IMR-90 (cell line): ENCODE measurements at regions not wholly inside any gene's neighbourhood (a gene's known extent, or its start where the extent isn't known, plus 50 kb on each side); places are given as distances from the start of the nearest gene placed in this dataset.

Experiments used
- ATAC-seq: fragments of 200-7000 bp; cut with Tn5 transposase; 2 replicates; pipeline ENCODE4 v1.9.1; 2020; ENCODE audit warnings: low read depth, mild to moderate bottlenecking, moderate library complexity
- BruUV-seq: library from RNA; stranded (reverse); fragments of 400-500 nt; replicated peaks from 2 replicates; lab custom pipeline; 2021; lab: Mats Ljungman, UMichigan
- CTCF ChIA-PET: fragments of 300-600 bp; formaldehyde crosslinking; extraction: SDS; loops from one replicate; lab custom pipeline; 2021; ENCODE audit warnings: antibody characterized with exemption; lab: Yijun Ruan, JAX
- POLR2A ChIA-PET: fragments of 300-600 bp; sonication (Branson Sonifier 250); formaldehyde crosslinking; loops from one replicate; lab custom pipeline; 2022; ENCODE audit warnings: antibody characterized with exemption; ENCODE audit not compliant: unreplicated experiment; lab: Charles Lee
- DNase-seq: peaks from one replicate; pipeline ENCODE4 v3.0.0; 2013
- H2AFZ ChIP-seq: replicated peaks from 2 replicates; pipeline ENCODE3; 2013; ENCODE audit warnings: low read length, mild to moderate bottlenecking; ENCODE audit not compliant: poor library complexity
- H2AK5ac ChIP-seq: 2 replicates; pipeline ENCODE4 v1.6.1; 2013; ENCODE audit warnings: low read depth, low read length, inconsistent platforms
- H2AK9ac ChIP-seq: replicated peaks from 2 replicates; pipeline ENCODE3; 2013; ENCODE audit warnings: mild to moderate bottlenecking, low read depth, low read length, moderate library complexity; ENCODE audit not compliant: poor library complexity
- H2BK120ac ChIP-seq: 2 replicates; pipeline ENCODE4 v1.6.1; 2013; ENCODE audit warnings: low read depth, low read length, inconsistent platforms
- H2BK15ac ChIP-seq: 3 replicates; pipeline ENCODE4 v1.6.1; 2013; ENCODE audit warnings: low read depth, low read length, inconsistent platforms
- H2BK20ac ChIP-seq: 2 replicates; pipeline ENCODE4 v1.6.1; 2013; ENCODE audit warnings: low read depth, mild to moderate bottlenecking, inconsistent platforms, low read length, moderate library complexity
- H2BK5ac ChIP-seq: 2 replicates; pipeline ENCODE4 v1.6.1; 2013; ENCODE audit warnings: mild to moderate bottlenecking, low read depth, low read length, inconsistent platforms; ENCODE audit not compliant: poor library complexity, severe bottlenecking
- H3K14ac ChIP-seq: replicated peaks from 2 replicates; pipeline ENCODE4 v1.6.1; 2013; ENCODE audit warnings: low read depth, low read length, inconsistent platforms
- H3K18ac ChIP-seq: 2 replicates; pipeline ENCODE4 v1.6.1; 2013; ENCODE audit warnings: low read depth, low read length, control low read depth
- H3K23ac ChIP-seq: 2 replicates; pipeline ENCODE4 v1.6.1; 2013; ENCODE audit warnings: low read depth, low read length, inconsistent platforms
- H3K27ac ChIP-seq: 2 replicates; pipeline ENCODE4 v1.5.1; 2013; ENCODE audit warnings: mild to moderate bottlenecking, control low read depth, low read length; ENCODE audit not compliant: insufficient read depth
- H3K27me3 ChIP-seq: 2 replicates; pipeline ENCODE4 v1.6.1; 2013; ENCODE audit warnings: low read length; ENCODE audit not compliant: control insufficient read depth, insufficient read depth
- H3K36me3 ChIP-seq: 2 replicates; pipeline ENCODE4 v1.6.1; 2013; ENCODE audit warnings: low read length, mixed read lengths; ENCODE audit not compliant: control insufficient read depth, insufficient read depth
- H3K4ac ChIP-seq: 2 replicates; pipeline ENCODE4 v1.6.1; 2013; ENCODE audit warnings: low read depth, low read length, inconsistent platforms
- H3K4me1 ChIP-seq: 2 replicates; pipeline ENCODE4 v1.6.1; 2013; ENCODE audit warnings: low read length, mixed read lengths; ENCODE audit not compliant: control insufficient read depth, insufficient read depth
- H3K4me2 ChIP-seq: 2 replicates; pipeline ENCODE4 v1.6.1; 2013; ENCODE audit warnings: low read depth, mild to moderate bottlenecking, control low read depth, low read length, moderate library complexity
- H3K4me3 ChIP-seq: 2 replicates; pipeline ENCODE4 v1.5.1; 2013; ENCODE audit warnings: low read depth, mild to moderate bottlenecking, control low read depth, low read length, moderate library complexity; ENCODE audit not compliant: insufficient read depth
- H3K56ac ChIP-seq: 2 replicates; pipeline ENCODE4 v1.6.1; 2013; ENCODE audit warnings: low read length, inconsistent platforms; ENCODE audit not compliant: insufficient read depth; ENCODE audit errors: extremely low read depth
- H3K79me1 ChIP-seq, 2 experiments: 2 replicates each; pipeline ENCODE4 v1.6.1; 2013; ENCODE audit warnings: low read length in 2 of 2, inconsistent platforms in 1 of 2, low read depth in 1 of 2
- H3K9ac ChIP-seq: 2 replicates; pipeline ENCODE4 v1.6.1; 2013; ENCODE audit warnings: low read depth, low read length, control low read depth
- H3K9me1 ChIP-seq: 2 replicates; pipeline ENCODE4 v1.6.1; 2013; ENCODE audit warnings: low read length, inconsistent platforms; ENCODE audit not compliant: insufficient read depth
- H3K9me3 ChIP-seq: 2 replicates; pipeline ENCODE4 v1.6.1; 2013; ENCODE audit warnings: low read length; ENCODE audit not compliant: control insufficient read depth, insufficient read depth
- H4K20me1 ChIP-seq: 2 replicates; pipeline ENCODE4 v1.6.1; 2013; ENCODE audit warnings: low read length, inconsistent platforms; ENCODE audit not compliant: insufficient read depth
- H4K5ac ChIP-seq: 2 replicates; pipeline ENCODE4 v1.6.1; 2013; ENCODE audit warnings: mild to moderate bottlenecking, low read depth, low read length, control low read depth
- H4K8ac ChIP-seq, 2 experiments: 2 replicates each; pipeline ENCODE4 v1.6.1; 2013; ENCODE audit warnings: low read depth in 2 of 2, low read length in 2 of 2, control low read depth in 1 of 2, inconsistent platforms in 1 of 2
- H4K91ac ChIP-seq: 2 replicates; pipeline ENCODE4 v1.6.1; 2013; ENCODE audit warnings: low read depth, low read length, inconsistent platforms; ENCODE audit not compliant: insufficient read depth
- CTCF ChIP-seq: conservative IDR thresholded peaks from 2 replicates; pipeline ENCODE4 v1.5.1; 2012; ENCODE audit warnings: mild to moderate bottlenecking, low read depth, low read length, improper control_type of control experiment
- RCOR1 ChIP-seq: IDR thresholded peaks from 2 replicates; pipeline ENCODE4 v1.6.1; 2012; ENCODE audit warnings: mild to moderate bottlenecking, low read length, improper control_type of control experiment; ENCODE audit not compliant: insufficient replicate concordance
- WGBS, 2 experiments: methylation state at CpG; one replicate each; pipeline versions ENCODE4 v1.1.5 to v1.1.7; 2013; ENCODE audit warnings: missing lambda C conversion rate in 2 of 2; ENCODE audit not compliant: insufficient read length in 1 of 2; ENCODE audit errors: extremely low coverage in 2 of 2; 5-methylcytosine and 5-hydroxymethylcytosine counted together
- dilution Hi-C: fragments of 300-500 bp; cut with HindIII; formaldehyde crosslinking; loops from one replicate; pipeline ENCODE4 v1.14.3; 2018; ENCODE audit warnings: low sequenced_read_pairs; ENCODE audit not compliant: unreplicated experiment
- in situ Hi-C: fragments of 300-500 bp; cut with MboI; formaldehyde crosslinking; loops from 3 replicates; pipeline ENCODE4 v1.14.3; 2019; ENCODE audit warnings: low sequenced_read_pairs, inconsistent platforms, mixed read lengths
- intact Hi-C: fragments of 100-400 bp; cut with micrococcal nuclease; formaldehyde crosslinking; loops from 2 replicates; pipeline ENCODE4 v1.10.0; 2022

DNA sequence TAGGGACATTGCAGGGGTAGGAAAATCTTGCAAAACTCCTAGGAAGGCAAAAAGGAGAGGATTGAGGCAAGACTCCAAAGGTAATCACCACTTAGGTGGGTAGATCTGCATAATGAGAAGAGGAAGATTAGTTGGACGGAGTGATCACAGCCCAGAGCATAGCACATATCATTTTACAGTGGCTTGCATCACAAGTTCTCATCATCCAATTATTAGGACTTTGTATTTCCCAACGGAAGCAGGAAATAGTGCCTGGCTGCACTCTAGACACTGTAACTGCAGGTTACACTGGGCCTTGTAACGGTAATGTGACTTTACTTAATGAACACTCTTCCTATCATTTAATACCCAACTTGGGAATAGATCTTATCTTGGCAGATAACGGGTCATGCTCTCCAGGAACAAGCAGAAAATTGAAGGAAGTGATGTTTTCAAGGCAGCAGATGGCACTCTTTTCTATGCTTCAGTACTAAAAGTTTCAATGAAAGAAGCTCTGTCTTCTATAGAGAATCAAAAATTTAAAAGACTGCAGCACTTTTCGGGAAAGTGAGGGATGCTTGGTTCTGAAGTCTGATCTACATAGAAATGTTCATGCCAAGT, 101.9 kb upstream of the KCNMB2 start:
- BruUV-seq = no TSS peak
- no peaks in the 10 kb centered on the region for H3K4me1 ChIP-seq
- H2AK9ac ChIP-seq = no peak overlapping the region
- no peak overlapping the region for H3K4me2 ChIP-seq
- H3K9me3 ChIP-seq = no peaks in the 10 kb centered on the region
- H3K9ac ChIP-seq = no peak overlapping the region
- in situ Hi-C loops = no loop called here
- H4K5ac ChIP-seq = no peak overlapping the region
- H3K56ac ChIP-seq = no peak overlapping the region
- H2AFZ ChIP-seq = no peak overlapping the region
- H4K8ac ChIP-seq = no peak overlapping the region
- H4K91ac ChIP-seq = no peak overlapping the region
- DNase-seq = no peak
- H3K79me1 ChIP-seq = no peaks in the 10 kb centered on the region
- no peaks in the 10 kb centered on the region for H4K20me1 ChIP-seq
- no peak overlapping the region for H3K27ac ChIP-seq
- peak; percentile 64 for ATAC-seq
- no peak overlapping the region for H2BK20ac ChIP-seq
- no peaks in the 10 kb centered on the region for H3K9me1 ChIP-seq
- H2BK5ac ChIP-seq = no peak overlapping the region
- H3K4ac ChIP-seq = no peak overlapping the region
- ChIA-PET CTCF (interaction anchor here (0.6 to 2.9 kb wide), 5 partner anchors 15 to 887 kb away, joined by 3 to 18 read pairs (median 3); no protein-coding TSS in a partner anchor), POLR2A (no interaction called here)
- no peaks in the 10 kb centered on the region for H3K36me3 ChIP-seq
- TF ChIP-seq CTCF (peak; percentile 26; the same call in 1 of the 2 replicates), RCOR1 (no peak)
- no peak overlapping the region for H2AK5ac ChIP-seq
- intact Hi-C loops = loop anchor here (10.0 kb wide), 1 partner anchor 270 kb away; no protein-coding TSS in a partner anchor
- dilution Hi-C loops = no loop called here
- no peak overlapping the region for H3K18ac ChIP-seq
- H3K27me3 ChIP-seq = peaks cover 2% of the 10 kb centered on the region
- H3K4me3 ChIP-seq = no peak overlapping the region
- no peak overlapping the region for H2BK15ac ChIP-seq
- H3K23ac ChIP-seq = no peak overlapping the region
- no peak overlapping the region for H3K14ac ChIP-seq
- WGBS, 2 experiments = no CpG with 5 or more reads among the region's 5 CpGs
- H2BK120ac ChIP-seq = no peak overlapping the region
